Epithelial cell of proximal tubule (primary cell): ENCODE measurements at regions not wholly inside any gene's neighbourhood (a gene's known extent, or its start where the extent isn't known, plus 50 kb on each side); places are given as distances from the start of the nearest gene placed in this dataset.

Source experiments
- DNase-seq: peaks from one replicate; pipeline ENCODE4 v3.0.0-alpha.2; 2011; ENCODE audit warnings: low read depth
- H3K4me3 ChIP-seq: 2 replicates; pipeline ENCODE4 v1.5.1; 2011; ENCODE audit warnings: low read depth, mild to moderate bottlenecking, low read length
- TF ChIP-seq, protein P1 (sequence below): conservative IDR thresholded peaks from 2 replicates; pipeline ENCODE4 v1.5.1; 2012; ENCODE audit warnings: low read depth, mild to moderate bottlenecking, low read length

DNA sequence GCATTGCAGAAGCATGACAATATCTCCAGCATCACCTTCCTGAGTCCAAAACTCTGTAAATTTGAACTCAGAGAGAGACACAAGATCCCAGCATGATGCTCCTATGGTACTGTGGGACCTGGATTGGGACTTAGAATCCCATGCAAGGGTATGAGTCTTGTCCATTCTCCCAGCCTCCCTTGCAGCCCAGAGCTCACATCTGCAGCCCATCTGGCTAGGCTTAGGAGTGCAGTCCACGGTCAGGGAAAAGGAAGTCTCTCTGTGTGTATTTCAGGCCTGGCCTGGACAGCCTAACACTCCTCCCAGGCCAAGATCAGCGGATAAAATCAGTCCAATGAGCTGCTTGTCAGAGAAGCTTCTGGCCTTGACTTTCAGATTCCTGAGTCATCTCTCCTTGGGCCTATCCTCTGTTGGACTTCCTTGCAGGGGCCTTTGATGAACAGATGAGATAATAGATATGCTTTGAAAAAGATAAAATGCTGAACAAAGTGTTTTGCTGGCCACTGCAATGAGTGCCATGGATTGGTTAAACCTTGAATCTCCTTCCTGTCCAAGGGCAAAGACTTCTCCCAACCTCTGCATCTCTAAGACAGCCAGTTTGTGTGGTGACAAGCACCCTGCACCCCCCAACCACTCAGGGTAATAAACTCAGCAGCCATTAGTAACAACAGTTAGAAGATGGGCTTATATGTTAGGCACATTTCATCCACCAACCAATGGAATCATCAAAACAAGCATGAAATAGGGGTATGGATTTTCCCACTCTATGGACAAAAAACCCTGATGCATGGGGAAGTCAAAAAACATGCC, 412.8 kb upstream of the TBX3 start:
- no peak for DNase-seq
- TF ChIP-seq, protein P1, sequence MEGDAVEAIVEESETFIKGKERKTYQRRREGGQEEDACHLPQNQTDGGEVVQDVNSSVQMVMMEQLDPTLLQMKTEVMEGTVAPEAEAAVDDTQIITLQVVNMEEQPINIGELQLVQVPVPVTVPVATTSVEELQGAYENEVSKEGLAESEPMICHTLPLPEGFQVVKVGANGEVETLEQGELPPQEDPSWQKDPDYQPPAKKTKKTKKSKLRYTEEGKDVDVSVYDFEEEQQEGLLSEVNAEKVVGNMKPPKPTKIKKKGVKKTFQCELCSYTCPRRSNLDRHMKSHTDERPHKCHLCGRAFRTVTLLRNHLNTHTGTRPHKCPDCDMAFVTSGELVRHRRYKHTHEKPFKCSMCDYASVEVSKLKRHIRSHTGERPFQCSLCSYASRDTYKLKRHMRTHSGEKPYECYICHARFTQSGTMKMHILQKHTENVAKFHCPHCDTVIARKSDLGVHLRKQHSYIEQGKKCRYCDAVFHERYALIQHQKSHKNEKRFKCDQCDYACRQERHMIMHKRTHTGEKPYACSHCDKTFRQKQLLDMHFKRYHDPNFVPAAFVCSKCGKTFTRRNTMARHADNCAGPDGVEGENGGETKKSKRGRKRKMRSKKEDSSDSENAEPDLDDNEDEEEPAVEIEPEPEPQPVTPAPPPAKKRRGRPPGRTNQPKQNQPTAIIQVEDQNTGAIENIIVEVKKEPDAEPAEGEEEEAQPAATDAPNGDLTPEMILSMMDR, result no peak
- H3K4me3 ChIP-seq, result no peak overlapping the region

DNA sequence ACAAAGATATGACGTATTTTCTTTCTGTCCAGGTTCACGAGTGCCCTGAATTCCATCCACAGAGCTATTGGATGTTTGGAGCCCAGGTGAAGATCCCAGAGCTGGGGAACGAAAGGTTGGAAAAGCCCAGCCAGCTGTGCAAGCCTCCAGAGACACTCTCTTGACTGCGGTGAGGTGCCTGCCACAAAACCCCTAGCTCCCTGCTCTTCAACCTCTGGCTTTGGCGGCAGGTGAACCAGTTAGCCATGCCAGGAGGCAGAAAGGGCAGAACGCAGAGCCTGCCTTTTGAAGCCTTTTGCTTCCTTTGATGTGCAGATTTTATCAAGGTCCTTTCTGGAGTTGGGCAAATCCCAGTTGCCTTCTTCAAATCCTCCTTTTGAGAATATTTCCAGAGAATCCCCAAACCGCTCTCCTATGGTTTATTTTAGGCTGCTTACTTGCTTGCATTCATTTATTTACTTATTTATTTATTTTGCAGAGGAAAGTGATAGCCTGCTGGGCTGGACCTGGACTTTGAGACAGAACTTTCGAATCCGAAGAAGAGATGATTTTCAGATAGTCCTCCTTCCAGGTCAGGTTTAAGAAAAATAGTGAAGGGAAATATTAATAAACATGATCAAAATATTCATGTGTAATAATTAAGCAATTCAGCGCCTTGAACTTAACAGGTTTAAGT, 411.2 kb upstream of the TBX3 start:
- no peak for DNase-seq
- H3K4me3 ChIP-seq, result no peak overlapping the region
- TF ChIP-seq, protein P1, result no peak

DNA sequence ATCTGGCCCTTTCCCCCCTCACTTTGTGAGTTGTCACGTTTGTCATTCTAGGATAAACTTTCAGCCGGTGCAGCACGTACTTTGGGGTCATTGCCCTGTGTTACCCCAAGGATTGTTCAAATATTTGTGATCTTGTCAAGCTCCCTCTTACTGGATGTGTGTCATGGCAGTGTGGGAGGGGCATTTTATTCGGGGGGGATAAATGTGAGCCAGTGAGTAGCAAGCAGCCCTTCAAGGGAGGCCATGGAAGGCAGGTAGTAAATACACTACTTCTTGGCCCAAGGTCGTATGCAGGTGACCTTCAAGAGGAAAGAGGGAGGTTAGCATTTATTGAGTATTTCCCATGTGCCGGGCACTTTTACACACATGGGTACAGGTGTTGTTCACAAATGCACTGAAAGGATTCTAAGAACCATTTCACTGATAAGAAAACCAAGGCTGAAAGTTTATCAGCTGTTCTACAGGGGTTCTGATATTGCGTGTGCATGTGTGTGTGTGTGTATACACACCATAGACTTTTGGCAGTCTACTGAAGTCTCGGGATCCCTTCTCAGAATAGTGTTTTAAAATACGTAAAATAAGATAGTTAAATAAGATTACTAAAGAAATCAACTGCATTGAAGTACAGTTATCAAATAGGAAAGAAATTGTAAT, 410.3 kb upstream of the TBX3 start:
- DNase-seq, result no peak
- TF ChIP-seq, protein P1, result no peak
- H3K4me3 ChIP-seq, result no peak overlapping the region

DNA sequence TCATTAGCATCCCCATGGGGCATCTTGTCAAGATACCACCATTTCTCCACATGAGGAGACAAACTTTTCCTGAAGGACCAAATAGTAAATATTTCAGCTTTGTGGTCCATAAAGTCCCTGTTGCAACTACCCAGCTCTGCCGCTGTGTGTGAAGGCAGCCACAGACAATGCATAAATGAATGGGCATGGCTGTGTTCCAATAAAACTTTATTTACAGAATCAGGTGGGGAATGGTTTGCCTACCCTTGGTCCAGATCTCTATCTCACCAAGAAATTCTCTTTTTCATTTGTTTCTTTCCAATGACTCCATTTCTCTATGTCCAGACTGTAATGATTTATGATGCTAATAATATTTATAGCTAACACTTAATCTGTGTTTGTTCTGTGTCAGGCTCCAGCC, 409.3 kb upstream of the TBX3 start:
- H3K4me3 ChIP-seq, result no peak overlapping the region
- DNase-seq, result no peak
- TF ChIP-seq, protein P1, result no peak

DNA sequence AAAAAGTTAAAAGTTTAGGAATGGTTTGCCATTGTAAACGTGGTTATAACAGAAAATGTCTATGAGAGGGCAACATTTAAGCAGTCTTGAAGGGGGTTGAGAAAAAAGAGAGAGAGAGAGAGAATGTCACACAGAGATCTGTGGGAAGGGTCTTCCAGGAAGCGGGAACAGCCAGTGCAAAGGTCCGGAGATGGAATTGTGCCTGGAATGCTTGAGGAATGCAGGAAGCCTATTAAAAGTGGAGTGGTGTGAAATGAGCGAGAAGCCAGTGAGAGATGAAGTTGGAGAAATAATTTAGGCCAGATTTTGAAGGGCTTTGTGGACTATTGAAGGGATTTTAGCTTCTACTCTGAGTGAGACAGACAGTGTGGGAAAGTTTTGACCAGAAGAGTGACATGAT, 406.8 kb upstream of the TBX3 start:
- TF ChIP-seq, protein P1, result no peak
- no peak for DNase-seq
- no peak overlapping the region for H3K4me3 ChIP-seq

DNA sequence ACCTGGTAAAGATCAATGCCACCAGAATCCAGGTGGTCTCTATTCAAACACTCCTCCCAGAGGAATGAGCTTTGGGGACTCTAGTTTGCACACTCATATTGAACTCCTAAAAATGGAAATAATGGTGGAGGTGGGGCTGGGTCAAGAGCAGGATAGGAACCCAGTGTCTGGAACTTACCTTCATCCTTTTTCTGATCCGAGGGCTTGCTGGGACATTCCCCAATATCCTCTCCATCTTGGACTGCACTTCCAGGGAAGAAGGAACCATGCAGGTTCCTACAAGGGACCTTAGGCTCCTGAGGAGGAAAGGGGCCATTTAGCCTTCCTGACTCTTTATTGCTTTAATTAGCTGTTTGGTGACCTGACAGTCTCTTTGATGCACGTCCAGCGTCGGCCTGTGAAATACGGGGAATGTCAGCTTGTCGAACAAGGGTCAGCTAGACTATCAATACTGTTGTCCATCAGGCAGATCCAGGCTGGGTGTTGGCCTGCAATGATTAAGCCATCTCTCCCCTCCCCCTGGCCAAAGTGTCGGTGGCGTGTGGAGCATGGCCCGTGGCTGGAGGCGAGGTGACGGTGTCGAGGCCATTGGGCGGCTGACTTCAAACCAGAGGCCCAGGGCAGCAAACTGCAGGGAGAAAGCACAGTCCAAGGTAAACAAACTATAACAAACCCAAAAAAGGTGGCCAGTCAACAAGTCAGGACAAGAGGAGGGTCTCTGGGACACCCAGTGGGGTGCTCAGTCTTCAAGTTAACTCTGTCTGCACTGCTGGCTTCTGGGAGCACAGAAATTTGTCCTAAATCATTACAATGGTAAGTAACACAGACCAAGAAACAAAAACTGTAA, 405.2 kb upstream of the TBX3 start:
- no peak for DNase-seq
- TF ChIP-seq, protein P1, result no peak
- H3K4me3 ChIP-seq, result no peak overlapping the region
